HG03439 (cell line): ENCODE measurements at regions not wholly inside any gene's neighbourhood (a gene's known extent, or its start where the extent isn't known, plus 50 kb on each side); places are given as distances from the start of the nearest gene placed in this dataset.

Experiments
- ATAC-seq: cut with Tn5 transposase; IDR thresholded peaks from one replicate; pipeline ENCODE4 v1.9.1; 2021; ENCODE audit warnings: mild to moderate bottlenecking, moderate library complexity; ENCODE audit not compliant: unreplicated experiment

- no peak for ATAC-seq
These were observed 246.6 kb upstream of the CRY1 start for GRCh38 chr12:107339932-107340331.

- ATAC-seq: no peak
These were observed 247.5 kb upstream of the CRY1 start for GRCh38 chr12:107340898-107341297.

GRCh38 chr12:107344035-107344808 is 250.9 kb upstream of the CRY1 start:
- no peak for ATAC-seq

DNA sequence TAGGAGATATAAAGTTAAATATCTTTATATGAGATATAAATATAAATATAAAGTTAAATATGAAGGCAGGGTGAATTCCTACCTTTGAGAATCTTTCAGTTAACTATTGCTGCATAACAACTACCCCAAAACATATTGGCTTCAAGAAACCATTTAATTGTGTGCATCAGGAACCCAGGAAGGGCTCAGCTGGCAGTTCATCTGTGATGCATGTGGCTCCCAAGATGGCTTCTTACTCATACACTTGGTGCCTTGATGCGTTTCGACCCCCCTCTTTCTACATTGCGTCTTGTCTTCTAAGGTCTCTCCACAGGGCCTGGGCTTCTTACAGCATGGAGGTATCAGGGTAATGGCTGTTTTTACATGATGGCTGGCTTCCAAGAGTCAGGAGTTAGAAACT is 253.9 kb upstream of the CRY1 start:
- ATAC-seq: no peak

DNA sequence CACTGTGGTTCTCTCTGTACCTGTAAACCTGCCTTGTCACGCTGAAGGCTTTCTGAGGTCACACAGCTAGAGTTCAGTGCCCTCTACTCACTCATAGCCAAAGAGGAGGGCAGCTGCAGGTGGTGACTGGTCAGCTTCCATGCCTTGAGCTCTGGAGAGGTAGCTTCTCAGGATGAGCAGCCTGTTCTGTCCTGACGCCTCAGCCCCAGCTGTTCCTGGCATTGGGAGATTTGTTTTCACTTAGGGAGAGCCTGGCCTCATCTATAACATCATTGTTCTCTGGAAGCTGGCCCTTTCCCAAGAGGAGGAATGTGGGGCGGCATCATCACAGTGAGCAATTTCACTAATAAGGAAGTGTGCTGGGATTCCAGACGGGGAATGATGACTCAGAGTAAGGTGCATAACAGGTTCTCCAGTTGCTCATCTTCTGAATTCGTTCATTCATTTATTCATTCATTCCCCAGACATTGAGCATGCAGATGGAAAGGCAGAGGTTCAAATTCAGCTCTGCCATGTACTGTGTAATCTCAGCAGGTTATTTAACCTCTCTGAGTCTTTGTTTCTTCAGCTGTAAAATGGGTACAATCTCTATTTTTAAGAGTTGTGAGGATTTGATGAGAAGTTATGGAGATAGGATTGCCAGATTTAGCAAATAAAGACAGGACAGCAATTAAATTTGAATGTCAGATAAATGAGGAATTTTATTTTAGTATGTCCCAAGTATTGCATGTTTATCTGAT is 255.8 kb upstream of the CRY1 start:
- no peak for ATAC-seq

DNA sequence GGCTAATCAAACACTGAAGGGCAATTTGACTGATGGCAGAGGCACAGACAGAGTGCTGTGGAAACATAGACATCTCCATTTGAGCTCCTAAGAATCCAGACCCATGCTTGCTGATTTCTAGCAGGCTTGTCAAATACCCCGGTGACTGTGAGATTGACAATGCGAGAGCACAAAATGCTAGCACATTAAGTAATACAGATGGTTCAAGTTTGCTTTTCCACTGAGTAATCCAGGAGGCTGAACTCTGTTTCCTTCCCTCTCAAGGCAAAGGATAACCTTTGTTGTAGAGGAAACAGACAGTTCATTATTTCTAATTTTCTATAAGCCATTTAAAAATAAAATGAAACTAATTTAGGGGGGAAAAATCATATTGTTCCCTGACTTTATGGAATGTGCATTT is 256.5 kb upstream of the CRY1 start:
- ATAC-seq: no peak

DNA sequence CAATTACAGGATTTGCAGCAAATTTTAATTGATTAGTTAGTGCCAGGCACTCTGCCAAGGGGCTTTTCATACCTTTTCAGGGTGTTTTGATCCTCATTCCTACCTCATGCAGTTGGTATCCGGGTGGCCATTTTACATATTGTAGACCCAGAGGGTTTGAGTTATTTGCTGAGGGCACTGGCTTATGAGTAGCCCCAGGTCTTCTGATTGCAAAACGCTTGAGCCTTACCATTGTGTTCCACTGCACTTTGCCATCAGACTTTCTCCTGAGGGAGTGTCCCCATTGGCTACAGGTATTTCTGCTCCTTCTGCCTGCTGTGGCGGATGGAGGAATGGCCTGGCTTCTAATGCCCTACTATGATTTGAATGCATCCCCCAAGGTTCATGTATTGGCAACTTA is 257.8 kb upstream of the CRY1 start:
- no peak for ATAC-seq

- ATAC-seq: no peak
These were observed 258.4 kb upstream of the CRY1 start for GRCh38 chr12:107351713-107352112.

DNA sequence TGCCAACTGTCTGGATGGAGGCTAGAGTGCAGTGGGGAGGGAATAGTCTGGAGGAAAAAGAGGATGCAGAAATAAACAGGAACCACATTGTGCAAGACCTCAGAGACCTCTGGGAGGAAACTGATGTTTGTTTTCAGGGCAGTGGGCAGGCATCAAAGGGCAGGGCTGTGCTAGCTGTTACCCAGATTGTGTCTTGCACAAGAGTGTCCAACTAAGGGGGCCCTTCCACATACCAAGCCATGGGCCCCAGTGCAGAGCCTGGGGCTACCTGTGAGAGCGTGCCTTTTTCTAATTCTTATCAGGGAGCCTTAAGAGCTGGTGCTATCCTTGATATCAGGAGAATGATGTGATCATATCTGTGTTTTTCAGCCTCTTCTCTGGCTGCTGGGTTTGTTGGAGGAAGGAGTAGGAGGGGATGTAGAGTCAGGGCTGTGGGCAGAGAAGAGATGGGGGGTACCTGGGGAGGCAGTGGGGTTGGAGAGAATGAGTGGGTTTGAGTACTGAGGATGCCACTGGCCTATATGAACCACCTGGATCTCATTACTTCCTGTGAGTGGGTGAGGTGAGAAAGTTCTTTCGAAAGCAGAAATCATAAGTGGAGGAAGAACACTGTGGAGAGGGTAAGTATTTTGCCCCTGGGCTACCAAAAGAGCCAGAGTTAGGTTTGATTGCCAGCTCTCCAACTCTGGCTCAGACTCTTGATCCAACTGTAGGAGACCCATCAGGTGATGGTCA is 259.2 kb upstream of the CRY1 start:
- ATAC-seq: no peak

DNA sequence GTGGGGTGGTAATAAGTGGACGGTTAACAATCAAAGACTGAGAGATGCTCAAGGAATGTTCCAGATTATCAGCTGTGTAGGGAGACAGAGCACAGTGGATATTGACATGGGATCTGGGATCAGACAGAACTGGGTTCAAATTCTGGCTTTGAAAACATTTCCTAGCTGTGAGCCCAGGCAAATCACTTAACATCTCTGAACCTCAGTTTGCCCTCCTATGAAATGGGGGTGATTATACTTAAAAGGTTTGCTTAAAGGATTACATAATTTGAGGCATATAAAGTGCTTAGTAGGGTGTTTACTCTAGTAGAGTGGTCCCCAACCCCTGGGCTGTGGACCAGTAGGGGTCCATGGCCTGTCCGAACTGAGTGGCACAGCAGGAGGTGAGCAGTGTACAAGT is 260.0 kb upstream of the CRY1 start:
- no peak for ATAC-seq

DNA sequence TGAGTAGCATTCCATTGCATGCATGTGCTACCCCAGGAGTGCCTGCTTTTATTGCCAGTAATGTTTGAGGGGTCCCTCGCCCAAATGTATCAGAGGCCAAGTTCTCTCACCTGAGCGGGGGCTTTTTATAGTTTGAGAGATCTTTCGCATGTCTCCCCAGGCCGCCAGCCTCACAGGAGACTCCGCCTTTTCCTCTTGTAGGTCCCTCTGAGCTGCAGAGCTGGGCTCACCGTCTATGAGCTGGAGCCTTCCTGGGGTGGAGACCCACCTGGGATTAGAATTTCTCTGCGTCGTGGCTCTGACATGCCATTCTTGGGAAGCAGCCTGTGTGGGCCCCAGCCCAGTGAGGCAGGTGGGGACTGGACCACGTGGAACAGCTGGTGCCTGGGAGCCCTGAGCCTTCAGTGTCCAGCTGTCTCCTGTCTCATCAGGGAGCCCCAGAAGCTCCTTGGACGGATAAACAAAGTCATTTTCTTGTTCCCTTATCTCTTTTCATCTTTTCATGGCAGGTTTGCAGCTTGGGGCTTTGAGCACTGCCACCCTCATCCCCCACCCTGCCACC is 261.7 kb upstream of the CRY1 start:
- ATAC-seq: no peak

DNA sequence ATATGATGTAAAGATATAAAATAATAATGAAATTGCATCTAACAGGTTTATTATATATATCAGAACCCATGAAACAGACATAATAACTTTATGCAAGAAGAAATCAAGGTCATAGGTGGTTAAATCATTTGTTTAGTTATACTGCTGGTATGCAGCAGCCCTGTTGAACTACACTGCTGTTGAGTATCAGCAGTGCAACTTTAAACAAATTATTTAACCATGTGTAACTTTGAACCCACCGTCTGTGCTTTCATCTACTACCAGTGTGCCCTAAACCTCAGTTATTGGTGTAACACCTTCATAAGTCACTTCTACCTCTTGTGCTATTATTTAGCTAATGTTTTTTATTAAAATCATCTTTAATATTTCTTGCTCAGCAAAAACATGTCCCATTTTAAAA is 262.3 kb upstream of the CRY1 start:
- ATAC-seq: no peak

DNA sequence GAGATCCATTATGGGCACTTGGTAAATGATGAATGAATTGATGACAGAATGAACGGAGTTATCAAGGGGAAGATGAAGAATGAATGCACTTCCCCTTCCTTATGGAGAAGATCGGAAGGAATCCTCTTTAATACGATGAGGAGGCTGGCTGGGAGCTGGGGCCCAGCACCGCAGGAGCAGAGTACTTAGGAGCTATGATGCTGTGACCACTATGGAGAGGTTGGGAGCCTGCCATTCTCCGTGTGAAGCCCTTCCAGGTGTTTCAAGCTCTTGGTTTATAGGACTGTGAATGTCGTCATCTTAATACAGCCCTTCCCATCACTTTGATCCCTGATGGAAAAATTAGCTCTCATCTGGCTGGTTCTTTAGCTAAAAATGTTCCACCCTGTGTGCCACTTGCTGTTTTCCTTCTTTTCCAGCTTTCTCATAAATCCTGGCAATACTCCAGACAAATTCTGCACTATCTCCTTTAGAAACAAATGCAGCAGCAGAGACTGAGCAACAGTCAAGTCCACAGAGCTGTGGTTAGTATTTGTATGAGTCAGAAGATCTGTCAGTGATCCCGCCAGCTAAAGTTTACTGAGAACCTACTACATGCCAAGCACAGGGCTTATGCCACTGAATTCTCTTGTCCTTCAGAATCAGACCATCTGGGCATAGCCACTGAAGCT is 263.1 kb upstream of the CRY1 start:
- no peak for ATAC-seq

GRCh38 chr12:107356937-107357295 is 263.6 kb upstream of the CRY1 start:
- no peak for ATAC-seq

GRCh38 chr12:107359382-107359781 is 266.0 kb upstream of the CRY1 start:
- no peak for ATAC-seq

GRCh38 chr12:107360033-107360432 is 266.7 kb upstream of the CRY1 start:
- no peak for ATAC-seq

DNA sequence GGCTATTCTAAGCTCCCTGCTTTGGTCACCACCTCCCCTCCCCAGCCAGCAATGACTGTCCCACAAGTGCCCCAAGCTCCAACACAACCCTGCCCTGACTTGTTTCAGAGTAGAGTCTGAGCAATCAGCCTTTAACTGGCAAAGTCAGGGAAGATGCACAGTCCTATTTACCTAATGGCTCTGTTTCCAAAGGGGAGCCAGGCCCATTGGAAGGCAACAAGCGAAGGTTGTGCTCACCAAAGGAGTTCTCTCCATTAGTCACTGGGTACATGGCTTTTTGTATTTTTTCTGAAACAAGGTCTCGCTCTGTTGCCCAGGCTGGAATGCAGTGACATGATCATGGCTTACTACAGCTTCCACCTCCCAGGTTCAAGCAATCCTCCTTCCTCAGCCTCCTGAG is 267.1 kb upstream of the CRY1 start:
- no peak for ATAC-seq

DNA sequence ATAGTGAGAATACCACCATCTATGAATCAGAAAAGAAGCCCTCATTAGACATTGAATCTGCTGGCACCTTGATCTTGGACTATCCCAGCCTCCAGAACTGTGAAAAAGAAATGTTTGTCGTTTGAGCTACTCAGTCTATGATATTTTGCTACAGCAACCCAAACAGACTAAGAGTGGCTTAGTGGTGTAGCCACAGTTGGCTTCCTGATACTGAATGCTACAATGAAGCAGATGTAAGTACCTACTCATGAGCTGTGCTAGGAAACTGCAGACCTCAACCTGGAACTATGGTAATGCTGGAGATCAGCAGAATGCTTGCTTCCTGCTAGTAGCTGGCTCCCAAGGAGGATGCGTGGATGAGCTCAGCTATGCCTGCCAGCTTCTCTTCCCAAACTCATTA is 268.6 kb upstream of the CRY1 start:
- no peak for ATAC-seq

DNA sequence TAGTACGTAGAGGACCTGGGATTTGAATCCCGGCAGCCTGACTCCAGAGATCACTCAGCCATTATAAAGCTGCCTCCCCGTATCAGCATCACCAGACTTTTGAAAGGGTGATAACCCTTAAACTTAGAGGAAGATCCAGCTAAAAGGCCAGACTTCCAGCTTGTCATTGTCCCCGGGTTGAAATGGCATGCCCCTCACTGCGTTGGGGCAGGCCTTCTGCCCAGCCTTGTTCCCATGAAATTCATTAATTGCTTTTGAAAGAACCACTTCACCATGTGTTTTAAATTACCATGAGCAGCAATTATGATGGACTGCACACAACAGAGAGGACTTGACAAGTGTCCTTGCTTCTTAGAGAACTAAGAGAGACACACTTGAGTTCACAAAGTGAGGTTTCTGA is 269.6 kb upstream of the CRY1 start:
- ATAC-seq: no peak

DNA sequence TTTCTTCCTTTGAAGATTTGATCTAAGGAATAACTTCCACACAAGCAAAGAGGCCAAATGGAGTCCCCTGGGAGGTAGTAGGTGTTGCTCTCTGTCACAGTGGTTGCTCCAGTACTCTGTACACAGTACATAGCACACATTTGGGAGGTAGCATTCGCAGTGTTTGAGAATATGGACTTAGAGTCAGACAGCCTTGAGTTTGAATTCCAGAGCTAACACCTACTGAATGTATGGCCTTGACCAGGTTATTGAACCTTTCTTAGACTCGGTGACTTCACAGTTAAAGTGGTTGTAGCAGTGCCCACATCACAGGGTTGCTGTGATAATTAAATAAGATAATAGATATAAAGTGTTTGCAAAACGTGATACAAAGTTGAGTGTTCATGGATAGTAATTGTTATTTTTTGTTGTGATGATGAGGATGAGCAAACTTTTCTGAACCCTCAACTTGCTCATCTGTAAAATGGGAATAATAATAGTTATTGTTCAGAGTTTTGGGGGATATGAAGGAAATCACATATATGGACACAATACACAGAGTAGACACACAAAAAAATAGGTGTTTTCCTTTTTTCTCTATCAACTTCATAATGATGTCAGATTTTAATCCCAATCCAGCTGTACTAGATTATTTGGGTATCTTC is 271.6 kb upstream of the CRY1 start:
- no peak for ATAC-seq

DNA sequence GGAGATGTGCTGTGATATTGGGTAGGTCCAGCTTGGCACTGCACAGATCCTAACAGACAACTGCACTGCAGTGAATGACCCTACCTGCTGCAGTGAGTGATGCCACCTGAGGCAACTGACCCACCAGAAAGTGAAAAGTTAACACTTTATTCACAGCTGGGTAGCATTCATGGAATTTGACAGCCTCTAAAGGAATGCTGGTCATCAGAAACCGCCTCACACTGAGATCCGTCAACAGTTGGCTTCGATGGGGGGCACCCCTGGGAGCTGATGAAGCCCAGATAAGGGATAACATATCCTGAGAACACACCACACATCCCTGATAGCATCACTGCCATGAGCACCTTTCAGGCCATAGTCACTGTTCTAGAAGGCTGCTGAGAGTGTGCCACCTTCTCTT is 272.4 kb upstream of the CRY1 start:
- ATAC-seq: no peak
